ENCODE measurements at regions not wholly inside any gene's neighbourhood (a gene's known extent, or its start where the extent isn't known, plus 50 kb on each side); places are given as distances from the start of the nearest gene placed in this dataset.
"Not testable (repeated sequence)": the region's sequence is repeated elsewhere in the genome, so short reads cannot be mapped to it uniquely, and the experiment has no call there.

DNA sequence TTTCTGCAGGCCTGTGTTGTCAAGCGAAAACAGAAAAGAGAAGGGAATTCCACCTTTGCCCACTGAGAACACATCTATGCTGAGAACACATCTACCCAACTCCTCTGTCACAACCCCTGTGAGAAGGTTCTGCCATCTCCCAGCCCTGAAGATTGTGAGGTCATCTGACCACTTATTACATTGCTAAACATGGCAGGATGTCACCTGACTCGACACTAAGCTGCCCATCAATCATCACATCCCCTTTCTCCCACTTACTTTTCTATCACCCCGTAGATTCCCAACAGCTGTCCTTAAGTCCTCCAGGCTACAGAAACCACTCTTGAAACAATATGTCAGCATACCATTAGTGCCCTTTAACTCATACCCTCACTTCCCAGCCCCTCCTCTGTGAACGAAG lies 64.2 kb upstream of the PRSS3 start:
- no peak overlapping the region for H3K4me3 ChIP-seq
- TF ChIP-seq, protein P1, sequence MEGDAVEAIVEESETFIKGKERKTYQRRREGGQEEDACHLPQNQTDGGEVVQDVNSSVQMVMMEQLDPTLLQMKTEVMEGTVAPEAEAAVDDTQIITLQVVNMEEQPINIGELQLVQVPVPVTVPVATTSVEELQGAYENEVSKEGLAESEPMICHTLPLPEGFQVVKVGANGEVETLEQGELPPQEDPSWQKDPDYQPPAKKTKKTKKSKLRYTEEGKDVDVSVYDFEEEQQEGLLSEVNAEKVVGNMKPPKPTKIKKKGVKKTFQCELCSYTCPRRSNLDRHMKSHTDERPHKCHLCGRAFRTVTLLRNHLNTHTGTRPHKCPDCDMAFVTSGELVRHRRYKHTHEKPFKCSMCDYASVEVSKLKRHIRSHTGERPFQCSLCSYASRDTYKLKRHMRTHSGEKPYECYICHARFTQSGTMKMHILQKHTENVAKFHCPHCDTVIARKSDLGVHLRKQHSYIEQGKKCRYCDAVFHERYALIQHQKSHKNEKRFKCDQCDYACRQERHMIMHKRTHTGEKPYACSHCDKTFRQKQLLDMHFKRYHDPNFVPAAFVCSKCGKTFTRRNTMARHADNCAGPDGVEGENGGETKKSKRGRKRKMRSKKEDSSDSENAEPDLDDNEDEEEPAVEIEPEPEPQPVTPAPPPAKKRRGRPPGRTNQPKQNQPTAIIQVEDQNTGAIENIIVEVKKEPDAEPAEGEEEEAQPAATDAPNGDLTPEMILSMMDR (IDR thresholded peaks at IDR 0.05) = no peak
- no peak for TF ChIP-seq POLR2A (IDR thresholded peaks at IDR 0.05)
- no peak for TF ChIP-seq POLR2AphosphoS5 (IDR thresholded peaks at IDR 0.05)
- intact Hi-C loops (cut with DNase I; ENCODE audit: low total_unique reads) = no loop called here
- no peaks in the 10 kb centered on the region for H3K27me3 ChIP-seq
- no peak overlapping the region for H3K27ac ChIP-seq
- no peaks in the 10 kb centered on the region for H3K9me3 ChIP-seq
- no peak for DNase-seq (ENCODE audit: low spot score in 2 of 2)
- no peaks in the 10 kb centered on the region for H3K4me1 ChIP-seq
- no peaks in the 10 kb centered on the region for H3K36me3 ChIP-seq

DNA sequence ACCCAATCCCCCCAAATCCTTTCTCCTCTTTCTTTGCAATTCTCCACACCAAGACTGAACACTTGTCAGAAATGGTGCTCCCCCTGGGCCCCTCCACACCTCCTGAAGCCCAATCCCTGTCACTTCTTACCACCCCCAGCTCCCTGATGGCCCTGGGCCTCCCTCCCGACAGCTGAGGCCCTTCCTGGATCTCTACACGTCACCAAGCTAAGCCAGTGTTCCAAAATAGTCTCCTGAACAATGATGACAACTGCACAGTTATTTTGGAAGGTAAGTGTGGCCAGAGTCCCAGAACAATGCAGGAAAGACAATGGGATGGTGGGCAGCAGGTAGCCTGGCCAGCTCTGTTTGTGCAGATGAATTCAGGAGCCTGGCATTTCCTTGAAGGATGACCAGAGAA lies 63.7 kb upstream of the PRSS3 start:
- TF ChIP-seq POLR2AphosphoS5 (IDR thresholded peaks at IDR 0.05) (no peak), POLR2A (IDR thresholded peaks at IDR 0.05) (no peak)
- TF ChIP-seq, protein P1 (IDR thresholded peaks at IDR 0.05) = no peak
- no peaks in the 10 kb centered on the region for H3K27me3 ChIP-seq
- no peak for DNase-seq (ENCODE audit: low spot score in 2 of 2)
- no peaks in the 10 kb centered on the region for H3K4me1 ChIP-seq
- H3K4me3 ChIP-seq = no peak overlapping the region
- intact Hi-C loops (cut with DNase I; ENCODE audit: low total_unique reads) = no loop called here
- H3K36me3 ChIP-seq = no peaks in the 10 kb centered on the region
- H3K27ac ChIP-seq = no peak overlapping the region
- no peaks in the 10 kb centered on the region for H3K9me3 ChIP-seq

DNA sequence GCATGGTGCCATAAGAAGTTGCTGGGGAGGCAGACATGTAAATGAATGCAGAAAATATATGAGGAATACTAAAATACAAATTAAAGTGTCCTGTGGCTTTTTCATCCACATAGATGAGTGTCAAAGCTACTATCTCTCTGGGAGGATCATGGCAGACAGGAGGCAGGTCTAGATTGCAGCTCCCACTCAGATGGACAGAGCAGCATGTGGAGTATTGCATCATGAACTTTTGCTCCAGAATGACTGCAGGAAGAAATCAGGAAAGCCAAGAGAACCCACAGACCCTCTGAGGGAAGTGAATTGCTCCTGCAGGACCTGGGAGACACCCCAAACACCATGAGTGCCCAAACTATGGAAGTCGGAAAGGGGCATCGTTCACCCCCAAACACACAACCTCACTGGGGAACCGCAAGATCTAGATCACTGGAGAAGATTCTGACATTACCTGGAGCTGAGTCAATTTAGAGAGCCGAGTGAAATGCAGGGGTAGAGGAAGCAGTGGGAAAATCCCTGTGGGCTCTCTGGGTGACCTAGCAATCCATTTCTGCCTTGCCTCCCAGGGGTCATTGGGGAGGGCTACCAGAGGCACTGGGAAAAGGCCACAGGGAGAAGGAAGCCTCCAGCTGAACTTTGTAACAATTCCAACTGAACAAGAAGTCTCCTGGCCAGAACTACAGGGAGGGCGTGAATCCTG lies 61.0 kb upstream of the PRSS3 start:
- H3K4me1 ChIP-seq; H3K36me3 ChIP-seq; H3K4me3 ChIP-seq; H3K27me3 ChIP-seq; intact Hi-C loops (cut with DNase I; ENCODE audit: low total_unique reads); H3K27ac ChIP-seq; DNase-seq (ENCODE audit: low spot score in 2 of 2); H3K9me3 ChIP-seq: not testable (repeated sequence)

DNA sequence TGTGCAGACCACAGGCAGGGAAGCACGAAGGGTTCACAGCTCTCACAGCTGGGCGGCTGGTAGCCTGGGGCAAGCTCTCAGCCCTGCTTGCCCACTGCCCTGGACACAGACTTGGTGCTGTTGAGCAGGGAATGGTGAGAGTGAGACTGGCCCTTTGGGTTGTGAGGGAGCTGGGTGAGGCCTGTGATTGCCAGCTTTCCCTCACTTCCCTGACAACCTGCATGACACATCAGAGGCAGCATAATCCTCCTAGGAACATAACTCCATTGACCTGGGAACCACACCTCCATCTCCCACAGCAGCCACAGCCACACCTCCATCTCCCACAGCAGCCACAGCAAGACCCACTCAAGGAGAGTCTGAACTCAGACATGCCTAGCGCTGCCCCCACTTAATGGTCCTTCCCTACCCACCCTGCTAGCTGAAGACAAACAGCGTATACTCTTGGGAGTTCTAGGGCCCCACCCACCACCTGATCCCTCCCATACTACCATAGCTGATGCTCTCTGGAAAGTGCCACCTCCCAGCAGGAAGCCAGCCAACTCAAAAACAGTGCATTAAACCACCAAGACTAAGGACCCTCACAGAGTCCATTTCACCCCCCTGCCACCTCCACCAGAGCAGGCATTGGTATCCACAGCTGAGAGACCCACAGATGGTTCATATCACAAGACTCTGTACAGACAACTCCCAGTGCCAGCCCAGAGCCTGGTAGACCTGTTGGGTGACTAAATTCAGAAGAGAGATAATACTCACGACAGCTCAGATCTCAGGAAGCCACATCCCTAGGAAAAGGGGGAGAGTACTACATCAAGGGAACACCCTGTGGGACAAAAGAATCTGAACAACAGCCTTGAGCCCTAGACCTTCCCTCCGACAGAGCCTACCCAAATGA lies 60.2 kb upstream of the PRSS3 start:
- DNase-seq (ENCODE audit: low spot score in 2 of 2); H3K4me1 ChIP-seq; H3K9me3 ChIP-seq; H3K27me3 ChIP-seq; H3K36me3 ChIP-seq; intact Hi-C loops (cut with DNase I; ENCODE audit: low total_unique reads); H3K27ac ChIP-seq; H3K4me3 ChIP-seq: not testable (repeated sequence)

DNA sequence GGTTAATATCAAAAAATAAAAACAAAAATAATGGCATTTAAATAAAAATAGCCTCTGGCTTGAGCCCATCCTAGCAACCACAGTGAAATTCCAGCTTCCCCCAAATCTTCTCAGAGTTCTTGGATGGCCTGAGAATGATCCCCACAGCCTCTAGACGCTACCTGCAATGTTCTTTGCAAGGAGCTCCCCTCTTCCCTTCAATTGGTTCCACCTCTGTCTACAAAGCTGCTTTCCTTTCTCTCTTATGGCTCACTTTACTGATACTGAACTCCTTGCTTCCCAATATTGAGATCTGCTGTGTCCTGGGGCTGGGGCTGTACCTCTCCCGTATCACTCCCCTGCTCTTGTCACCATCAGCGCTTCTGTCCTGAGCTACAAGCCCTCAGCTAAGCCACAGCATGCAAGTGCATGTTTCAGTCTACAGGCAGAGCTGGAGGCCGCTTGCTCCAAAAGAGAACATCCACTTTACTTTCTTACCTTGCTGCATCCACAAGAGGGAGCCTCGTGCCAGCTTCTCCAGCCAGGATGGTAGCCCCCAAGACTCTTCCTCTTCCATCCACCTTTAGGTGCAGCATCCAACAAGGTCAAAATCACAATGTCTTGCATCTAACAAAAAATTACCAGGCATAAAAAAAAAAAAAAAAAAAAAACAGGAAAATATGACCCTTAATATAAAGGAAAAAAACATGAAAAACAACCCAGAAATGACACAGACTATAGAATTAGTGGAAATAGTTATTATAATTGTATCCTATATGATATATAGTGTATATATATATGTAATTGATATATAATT lies 57.4 kb upstream of the PRSS3 start:
- Histone ChIP-seq H3K27me3 (no peaks in the 10 kb centered on the region), H3K36me3 (no peaks in the 10 kb centered on the region), H3K4me3 (no peak overlapping the region), H3K9me3 (peaks cover 3 to 9% of the 10 kb centered on the region in 2 donors), H3K27ac (no peak overlapping the region), H3K4me1 (no peaks in the 10 kb centered on the region)
- intact Hi-C loops (cut with DNase I; ENCODE audit: low total_unique reads) = no loop called here
- DNase-seq (ENCODE audit: low spot score in 2 of 2) = no peak
- TF ChIP-seq, protein P1 (IDR thresholded peaks at IDR 0.05) = peak in 1 of 3 donors; percentile 31
- TF ChIP-seq POLR2AphosphoS5 (IDR thresholded peaks at IDR 0.05) (no peak), POLR2A (IDR thresholded peaks at IDR 0.05) (no peak)
